Testis (tissue), 2 donors: ENCODE measurements at regions not wholly inside any gene's neighbourhood (a gene's known extent, or its start where the extent isn't known, plus 50 kb on each side); places are given as distances from the start of the nearest gene placed in this dataset.

Experiments used
- POLR2A ChIP-seq: fragments of 450-650 bp; IDR thresholded peaks from one replicate; pipeline ENCODE4 v1.6.1; 2017; ENCODE audit warnings: antibody characterized with exemption, mild to moderate bottlenecking, moderate library complexity
- TF ChIP-seq, protein P1 (sequence below), 3 experiments: fragments of 450-650 bp in 2 of 3; fragments of 200-600 bp in 1 of 3; sonication (generic) in 1 of 3; IDR thresholded peaks; one replicate each; pipeline ENCODE4 v1.5.1; 2016 to 2019; ENCODE audit warnings: antibody characterized with exemption in 3 of 3, mild to moderate bottlenecking in 2 of 3, moderate library complexity in 1 of 3

DNA sequence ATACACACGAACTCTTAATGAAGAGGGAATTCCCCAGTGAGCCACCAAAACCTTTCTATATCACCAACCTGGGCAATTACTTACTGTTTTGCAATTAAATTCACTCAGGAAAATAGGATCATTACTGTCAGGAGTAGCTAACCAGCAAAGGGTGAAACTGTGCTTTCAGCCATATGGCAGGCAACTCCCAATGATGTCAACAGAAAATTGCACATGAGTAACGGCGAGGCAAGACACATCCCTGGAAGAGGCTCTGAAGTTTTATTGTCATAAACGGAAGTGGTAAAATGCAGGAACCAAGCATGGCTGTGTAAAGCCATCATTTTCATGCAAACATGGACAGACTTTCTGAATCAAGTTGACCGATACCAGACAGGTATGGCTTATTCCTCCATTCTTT, 548.9 kb upstream of the AUTS2 start:
- TF ChIP-seq POLR2A, result no peak
- TF ChIP-seq, protein P1, sequence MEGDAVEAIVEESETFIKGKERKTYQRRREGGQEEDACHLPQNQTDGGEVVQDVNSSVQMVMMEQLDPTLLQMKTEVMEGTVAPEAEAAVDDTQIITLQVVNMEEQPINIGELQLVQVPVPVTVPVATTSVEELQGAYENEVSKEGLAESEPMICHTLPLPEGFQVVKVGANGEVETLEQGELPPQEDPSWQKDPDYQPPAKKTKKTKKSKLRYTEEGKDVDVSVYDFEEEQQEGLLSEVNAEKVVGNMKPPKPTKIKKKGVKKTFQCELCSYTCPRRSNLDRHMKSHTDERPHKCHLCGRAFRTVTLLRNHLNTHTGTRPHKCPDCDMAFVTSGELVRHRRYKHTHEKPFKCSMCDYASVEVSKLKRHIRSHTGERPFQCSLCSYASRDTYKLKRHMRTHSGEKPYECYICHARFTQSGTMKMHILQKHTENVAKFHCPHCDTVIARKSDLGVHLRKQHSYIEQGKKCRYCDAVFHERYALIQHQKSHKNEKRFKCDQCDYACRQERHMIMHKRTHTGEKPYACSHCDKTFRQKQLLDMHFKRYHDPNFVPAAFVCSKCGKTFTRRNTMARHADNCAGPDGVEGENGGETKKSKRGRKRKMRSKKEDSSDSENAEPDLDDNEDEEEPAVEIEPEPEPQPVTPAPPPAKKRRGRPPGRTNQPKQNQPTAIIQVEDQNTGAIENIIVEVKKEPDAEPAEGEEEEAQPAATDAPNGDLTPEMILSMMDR (IDR thresholded peaks at IDR 0.05), result no peak
